ENCODE measurements at regions not wholly inside any gene's neighbourhood (a gene's known extent, or its start where the extent isn't known, plus 50 kb on each side); places are given as distances from the start of the nearest gene placed in this dataset.
A peak's percentile ranks its signal among the peaks of the same experiment; 100 is the strongest.

DNA sequence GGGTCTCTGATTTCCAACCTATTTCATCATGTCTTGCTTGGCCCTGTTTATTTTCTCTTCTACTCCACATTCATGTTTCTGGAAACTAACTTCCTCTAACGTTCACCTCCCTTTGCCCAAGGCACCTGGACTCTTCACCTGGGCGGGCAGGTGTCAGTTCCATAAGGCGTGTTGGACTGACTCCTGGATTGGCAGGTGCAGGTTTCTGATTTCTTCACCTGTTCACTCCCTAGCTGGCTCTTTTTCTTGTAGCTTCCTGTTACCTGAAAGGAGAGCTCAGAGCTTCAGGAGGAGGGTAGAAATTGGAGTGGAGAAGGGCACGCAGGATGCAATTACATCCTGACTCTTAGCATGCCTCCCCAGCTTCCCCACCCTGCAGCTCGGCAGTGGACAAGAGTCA, 350.8 kb upstream of the KLF3 start:
- DNase-seq (ENCODE audit: low read depth): no peak

DNA sequence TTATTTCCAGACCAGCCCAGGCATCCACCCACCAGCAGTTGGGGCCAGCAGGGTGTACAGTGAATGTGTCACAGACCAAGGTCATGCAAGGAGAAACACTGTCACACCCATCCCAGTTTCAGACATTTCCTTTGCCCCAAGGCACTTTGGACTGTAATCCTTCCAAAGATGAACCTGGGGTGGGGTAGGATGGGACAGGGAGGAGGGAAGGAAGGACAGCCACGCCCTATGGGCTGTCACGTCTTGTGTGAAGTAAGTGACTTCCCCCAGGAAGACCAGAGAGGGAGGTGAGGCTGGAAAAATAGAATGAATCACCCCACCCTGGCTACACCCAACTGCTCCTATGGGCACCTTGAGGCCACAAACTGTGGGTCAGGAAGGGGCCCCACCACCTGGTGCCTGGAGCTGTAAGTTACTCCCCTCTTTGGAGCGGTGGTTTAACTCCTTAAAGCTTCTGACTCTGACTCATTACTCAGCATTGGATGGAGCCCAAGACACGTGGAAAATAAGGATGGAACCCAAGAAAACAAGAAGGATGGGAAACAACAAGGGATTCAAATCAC, 349.9 kb upstream of the KLF3 start:
- no peak for DNase-seq (ENCODE audit: low read depth)

DNA sequence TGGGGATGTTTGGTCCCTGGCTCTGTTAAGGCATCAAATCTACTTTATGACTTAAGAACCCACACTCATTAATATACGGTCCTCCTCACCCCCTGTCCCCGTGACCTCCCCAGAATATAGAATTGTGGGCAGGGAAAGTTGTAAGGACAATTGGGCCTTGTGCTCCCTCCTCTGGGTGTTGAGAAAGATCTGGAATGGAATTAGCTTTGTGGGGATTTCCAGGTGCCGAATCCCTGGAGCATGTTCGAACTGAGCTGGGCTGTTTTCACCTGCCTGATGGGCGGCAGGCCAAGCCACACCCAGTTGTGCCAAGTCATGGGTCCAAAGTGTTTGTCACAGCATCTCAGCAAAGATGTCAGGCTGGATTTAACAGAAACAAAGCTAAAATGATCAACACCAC, 349.3 kb upstream of the KLF3 start:
- no peak for DNase-seq (ENCODE audit: low read depth)

DNA sequence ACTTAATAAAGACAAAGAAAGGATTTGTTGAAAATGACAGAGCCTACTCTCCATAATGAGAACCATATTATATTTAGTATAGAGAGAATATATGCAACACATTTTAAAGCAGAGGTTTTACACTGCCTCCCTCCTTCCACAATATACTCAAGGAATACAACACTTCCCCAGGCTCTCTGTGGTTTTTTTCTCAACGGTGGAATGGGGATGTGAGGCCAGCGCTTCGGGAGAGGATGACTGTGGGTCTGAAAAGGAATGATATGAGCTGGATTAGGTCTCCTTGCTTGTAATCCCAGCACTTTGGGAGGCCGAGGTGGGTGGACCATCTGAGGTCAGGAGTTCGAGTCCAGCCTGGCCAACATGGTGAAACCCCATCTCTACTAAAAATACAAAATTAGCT, 348.7 kb upstream of the KLF3 start:
- no peak for DNase-seq (ENCODE audit: low read depth)

DNA sequence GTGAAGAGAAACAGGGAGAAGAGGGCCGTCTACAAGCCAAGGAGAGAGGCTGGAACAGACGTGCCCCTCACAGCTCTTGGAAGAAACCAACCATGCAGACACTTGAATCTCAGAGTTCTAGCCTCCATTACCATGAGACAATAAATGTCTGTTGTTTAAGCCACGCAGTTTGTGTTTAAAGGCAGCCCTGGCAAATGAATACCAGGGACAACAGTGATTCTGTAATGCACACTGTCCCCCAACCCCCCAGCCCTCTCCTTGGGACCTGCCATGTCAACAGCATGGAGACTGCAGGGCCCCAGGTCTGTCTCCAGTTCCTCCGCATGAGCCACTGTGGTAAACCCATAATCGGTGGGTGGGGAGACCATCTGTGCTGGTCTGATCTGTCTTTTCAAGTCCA, 348.0 kb upstream of the KLF3 start:
- DNase-seq (ENCODE audit: low read depth): no peak

DNA sequence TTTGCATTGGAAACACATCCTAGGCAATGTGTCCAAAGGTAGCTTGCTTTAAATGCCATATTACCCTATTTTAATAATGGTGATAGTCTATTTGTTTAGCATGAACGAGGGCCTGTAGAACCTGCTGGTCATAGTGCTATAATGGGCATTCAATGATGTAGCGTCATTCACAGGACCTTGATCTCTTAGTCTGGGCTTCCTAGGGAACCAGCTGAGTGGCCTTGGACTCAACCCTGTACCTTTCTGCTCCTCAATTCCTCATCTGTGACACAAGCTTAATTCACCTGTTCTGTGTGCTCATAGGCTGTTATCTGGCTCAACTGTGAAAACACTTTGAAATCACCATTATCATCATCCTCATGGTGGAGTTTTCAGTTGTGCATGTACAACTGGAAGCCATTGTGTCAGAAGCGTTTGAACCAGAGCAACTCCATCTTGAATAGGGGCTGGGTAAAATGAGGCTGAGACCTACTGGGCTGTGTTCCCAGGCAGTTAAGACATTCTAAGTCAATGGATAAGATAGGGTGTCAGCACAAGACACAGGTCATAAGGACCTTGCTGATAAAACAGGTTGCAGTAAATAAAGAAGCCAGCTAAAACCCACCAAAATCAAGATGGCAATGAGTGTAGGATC, 346.8 kb upstream of the KLF3 start:
- no peak for DNase-seq (ENCODE audit: low read depth)

DNA sequence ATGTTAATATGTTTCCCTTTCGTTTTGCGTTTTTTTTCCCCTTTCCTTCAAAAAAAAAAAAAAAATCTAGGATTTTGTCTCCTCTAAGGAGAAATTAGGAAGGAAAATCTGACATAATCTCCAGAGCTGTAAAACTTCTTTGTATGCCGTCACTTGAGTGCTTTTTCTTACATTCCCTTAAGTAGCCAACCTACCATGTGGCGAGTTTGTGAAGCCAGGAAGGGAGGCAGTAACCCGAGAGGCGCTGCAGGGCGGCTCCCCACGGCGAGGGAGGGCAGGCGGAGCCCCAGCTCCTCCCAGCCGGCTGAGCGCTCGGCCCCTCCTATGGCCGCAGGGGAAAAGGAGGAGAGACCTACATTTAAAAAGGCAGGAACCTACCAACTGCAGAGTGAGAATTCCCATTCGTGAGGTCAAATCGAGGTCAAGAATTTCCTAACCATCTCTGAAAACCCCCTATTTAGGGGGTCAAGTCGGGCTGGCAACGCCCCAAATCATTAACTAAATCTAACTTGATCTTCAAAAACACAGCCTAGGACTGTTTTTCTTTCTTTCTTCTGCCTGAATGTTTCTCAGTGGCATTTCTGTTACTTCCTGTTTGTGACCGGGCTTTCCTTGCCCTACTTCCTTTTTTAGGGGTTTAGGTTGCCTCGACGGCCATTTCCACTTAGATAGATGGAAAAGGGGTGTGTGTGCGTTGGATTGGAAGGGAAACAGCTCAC, 345.1 kb upstream of the KLF3 start:
- DNase-seq (ENCODE audit: low read depth): no peak

DNA sequence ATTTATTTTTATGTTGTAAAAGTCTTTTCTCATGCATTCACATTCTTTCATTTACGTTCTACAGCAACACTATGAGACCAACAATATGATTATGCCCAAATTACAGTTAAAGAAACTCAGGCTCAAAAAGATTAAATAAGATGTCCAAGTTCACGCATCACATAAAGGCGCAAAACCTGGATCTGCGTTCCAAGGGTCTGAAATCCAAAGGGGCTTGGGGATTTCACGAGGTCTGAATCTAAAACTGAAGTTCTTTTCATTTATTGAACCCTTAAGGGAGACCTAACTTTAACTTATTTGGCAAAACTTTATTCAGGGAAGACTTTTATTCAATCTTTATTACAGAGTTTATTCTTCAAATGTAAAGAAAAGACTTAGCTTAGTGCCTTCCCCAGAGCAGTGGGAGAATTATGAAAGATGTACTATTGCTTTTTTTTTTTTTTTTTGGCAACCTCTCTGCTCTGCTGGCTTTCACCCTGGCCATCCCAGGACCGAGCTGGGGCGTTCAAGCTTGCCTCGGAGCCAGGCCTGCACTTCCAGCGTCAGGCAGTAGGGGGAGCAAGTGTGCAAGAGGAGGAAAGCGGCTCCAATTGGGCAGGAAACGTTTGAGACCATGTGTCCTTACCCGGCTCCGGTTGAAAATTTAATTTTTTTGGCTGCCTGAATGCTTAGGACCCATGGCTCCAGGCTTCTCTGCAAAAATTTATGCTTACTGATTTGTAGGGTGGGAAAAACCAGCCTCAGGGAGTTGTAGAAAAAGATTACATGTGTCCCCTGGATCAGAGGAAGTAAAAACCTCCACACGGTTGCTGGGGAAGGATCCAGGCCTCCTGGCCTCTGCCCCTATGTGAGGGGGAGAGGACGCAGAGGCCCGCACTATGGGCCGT, 344.3 kb upstream of the KLF3 start:
- DNase-seq (ENCODE audit: low read depth): peak; percentile 84

DNA sequence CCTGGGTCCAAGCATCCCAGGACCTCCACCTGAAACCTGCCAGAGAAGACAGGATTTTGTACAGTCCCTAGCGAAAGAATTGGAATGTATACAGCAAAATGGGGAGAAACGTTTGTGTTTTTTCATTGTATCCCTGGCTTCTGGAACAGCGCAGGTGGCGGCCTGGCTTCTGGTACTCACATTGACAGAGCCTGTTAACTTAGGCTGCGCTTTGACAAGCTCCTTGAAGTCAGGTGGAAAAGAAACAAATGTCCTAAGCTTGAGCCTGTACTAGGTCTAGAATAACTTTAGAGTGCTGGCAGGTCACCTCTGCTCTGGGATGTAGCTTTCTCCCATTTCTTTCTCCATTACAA, 343.7 kb upstream of the KLF3 start:
- no peak for DNase-seq (ENCODE audit: low read depth)

DNA sequence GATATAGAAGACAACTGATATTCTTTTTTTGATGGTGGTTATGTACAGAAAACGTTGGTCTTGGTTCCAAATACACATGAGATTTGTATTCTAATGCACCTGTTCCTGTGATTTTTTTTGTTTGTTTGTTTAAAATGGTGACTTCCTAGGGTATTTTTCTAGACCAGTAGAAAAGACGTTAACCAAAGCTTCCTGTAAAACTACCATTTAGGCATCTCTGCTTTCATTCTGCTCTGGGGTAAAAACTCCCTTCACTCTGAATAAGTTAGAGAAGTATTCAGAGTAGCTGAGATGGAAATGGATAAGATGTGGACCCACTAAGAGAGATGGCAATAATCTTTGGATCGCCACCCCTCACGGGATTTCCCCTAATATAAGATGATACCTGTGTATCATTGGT, 343.2 kb upstream of the KLF3 start:
- DNase-seq (ENCODE audit: low read depth): no peak

DNA sequence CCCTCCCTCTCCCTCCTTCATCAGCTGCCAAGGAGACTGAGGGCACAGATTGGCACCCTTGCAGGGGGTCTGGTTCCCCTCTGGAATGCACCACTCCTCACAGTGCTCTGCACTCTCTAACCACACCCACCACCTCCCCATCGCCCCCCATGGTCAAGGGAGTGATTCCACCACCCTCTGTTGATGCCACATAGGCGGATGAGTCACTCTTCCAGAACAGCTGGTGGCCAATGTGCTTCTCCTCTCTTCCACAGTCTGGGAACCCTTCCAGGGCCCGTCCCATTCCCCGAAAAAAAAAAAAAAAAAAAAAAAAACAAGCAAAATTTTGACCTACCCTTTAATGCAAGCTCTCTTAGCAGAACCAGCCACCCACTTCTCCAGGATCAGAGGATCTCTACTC, 341.3 kb upstream of the KLF3 start:
- no peak for DNase-seq (ENCODE audit: low read depth)

DNA sequence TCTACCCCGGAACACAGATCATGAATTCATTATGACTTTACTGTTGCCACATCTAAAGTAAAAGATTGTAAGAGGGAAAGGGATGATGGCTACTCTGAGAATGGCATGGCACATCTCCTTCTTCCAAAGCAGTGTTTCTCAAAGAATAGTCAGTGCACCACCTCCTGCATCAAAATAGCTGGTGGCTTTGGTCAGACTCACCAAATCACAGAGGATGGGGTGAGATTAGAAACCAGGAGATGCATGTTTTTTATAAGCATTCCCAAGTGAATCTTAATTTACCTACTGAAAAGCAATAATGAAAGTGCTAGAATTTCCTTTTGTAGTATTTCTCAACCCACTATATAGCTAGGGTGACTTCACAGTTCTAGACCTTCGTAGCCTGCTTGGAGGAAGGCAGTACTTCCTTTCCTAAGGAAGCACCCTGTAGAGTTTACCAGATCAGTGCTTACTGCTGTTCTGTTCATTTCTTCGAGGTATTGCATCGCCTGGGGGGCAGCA, 340.8 kb upstream of the KLF3 start:
- no peak for DNase-seq (ENCODE audit: low read depth)

DNA sequence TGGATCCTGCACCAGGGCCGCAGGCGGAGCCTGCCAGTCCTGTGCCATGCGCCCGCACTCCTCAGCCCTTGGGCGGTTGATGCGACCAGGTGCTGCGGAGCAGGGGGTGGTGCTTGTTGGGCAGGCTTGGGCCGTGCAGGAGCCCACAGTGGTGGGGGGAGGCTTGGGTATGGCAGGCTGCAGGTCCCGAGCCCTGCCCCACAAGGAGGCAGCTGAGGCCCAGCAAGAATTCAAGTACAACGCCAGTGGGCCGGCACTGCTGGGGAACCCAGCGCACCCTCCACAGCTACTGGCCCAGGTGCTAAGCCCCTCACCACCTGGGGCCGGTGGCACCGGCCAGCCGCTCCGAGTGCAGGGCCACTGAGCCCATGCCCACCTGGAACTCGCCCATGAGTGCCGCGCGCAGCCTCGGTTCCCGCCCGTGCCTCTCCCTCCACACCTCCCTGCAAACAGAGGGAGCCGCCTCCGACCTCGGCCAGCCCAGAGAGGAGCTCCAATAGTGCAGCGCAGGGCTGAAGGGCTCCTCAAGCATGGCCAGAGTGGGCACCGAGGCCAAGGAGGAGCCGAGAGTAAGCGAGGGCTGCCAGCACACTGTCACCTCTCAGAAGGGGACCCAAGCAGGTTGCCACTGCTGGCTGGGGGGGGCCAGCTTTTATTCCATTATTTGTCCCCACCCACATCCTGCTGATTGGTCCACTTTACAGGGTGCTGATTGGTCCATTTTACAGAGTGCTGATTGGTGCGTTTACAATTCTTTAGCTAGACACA, 339.0 kb upstream of the KLF3 start:
- DNase-seq (ENCODE audit: low read depth): no peak

DNA sequence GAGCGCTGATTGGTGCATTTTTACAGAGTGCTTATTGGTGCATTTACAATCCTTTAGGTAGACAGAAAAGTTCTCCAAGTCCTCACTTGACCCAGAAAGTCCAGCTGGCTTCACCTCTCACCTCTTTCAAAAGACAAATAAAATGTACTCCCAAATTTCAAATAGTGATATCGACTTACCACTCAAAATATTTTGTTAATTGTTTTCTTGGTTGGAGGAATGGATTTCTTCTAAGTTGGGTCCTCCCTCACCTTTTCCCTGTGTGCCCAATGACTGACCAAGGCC, 338.4 kb upstream of the KLF3 start:
- DNase-seq (ENCODE audit: low read depth): no peak

DNA sequence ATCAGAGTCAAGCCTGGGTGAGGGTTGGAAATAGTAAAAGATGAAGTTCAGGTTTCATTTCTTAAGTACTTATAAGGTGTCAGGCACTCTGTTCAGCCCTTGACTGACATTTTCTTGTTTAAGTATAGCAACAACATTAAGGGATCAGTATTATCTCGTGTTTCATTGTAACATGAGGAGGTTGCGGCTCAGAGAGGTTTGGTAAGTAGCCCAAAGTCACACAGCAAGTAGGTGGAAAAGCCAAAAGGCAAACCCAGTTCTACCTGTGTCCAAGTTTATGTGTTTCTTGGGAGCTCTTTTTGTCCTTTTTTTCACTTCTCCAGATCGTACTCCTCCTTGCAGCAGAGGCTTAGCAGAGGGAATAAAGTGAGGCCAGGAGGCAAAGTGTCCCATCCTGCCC, 337.5 kb upstream of the KLF3 start:
- no peak for DNase-seq (ENCODE audit: low read depth)

DNA sequence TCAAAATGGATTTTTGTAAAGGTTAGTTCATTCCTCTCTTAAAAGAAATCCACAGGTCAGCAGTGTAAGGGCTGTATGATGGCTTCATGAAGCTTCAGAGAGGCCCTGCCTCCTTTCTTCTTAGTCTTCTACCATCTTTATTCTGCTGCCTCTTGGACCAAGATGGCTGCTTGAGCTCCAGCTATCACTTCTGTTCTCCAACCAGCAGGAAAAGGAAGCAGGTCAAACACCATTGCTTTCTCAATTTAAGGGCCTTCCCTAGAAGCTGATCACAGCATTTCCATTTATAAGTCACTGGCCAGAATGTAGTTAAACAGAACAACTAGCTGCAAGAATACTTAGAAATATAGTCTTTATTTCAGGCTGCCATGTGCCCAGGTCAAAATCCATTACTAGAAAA, 336.8 kb upstream of the KLF3 start:
- no peak for DNase-seq (ENCODE audit: low read depth)

DNA sequence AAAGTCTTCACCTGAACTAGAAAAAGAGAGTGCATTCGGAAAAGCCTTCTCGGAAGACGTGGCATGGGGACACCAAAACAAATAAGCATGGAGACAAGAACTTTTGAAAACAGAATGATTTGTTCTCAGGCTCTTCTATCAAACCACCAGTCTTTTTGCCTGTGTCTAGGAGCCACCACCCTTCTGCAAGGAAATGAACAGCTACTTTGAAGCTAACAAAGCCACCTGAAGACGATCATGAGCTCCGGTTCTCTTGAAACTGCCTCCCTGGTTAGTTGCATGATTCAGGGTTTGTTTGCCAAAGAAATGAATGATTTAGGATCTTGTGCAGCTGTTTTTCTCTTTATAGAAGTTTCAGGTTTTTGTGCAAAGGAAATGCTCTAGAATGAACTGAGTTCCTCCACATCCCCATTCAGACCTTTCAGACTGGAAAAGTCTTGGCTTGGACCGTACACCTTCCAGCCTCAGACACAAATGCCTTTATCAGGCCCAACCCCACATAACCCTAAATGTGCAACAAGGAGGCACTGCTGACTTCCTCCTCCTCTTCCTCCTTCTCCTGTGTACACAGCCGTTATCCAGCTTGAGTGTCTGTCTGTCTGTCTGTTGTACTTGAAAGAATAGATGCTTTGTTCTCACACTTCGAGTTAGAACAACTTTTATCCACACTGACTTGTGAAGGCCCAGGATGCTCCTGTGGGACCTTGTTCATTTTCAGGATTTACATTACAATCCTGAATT, 334.8 kb upstream of the KLF3 start:
- DNase-seq (ENCODE audit: low read depth): no peak

DNA sequence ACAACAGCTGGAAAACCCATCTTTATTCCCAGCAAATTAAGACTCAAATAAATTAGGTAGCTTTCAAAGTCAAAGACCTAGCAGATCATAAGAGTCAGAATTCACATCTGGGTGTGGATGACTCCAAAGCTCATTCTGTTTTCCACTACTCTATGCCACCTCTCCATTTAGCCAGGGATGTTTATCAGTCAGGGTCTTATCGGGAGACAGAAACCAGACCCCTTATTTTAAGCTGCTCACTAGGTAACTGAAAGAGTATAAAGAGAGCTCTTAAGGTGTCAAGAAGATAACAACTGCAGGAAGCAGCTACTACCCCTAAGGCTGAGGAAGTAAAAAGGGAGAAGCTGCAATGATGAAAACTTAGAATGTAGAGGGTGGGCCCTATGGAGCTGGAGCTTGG, 333.7 kb upstream of the KLF3 start:
- no peak for DNase-seq (ENCODE audit: low read depth)

DNA sequence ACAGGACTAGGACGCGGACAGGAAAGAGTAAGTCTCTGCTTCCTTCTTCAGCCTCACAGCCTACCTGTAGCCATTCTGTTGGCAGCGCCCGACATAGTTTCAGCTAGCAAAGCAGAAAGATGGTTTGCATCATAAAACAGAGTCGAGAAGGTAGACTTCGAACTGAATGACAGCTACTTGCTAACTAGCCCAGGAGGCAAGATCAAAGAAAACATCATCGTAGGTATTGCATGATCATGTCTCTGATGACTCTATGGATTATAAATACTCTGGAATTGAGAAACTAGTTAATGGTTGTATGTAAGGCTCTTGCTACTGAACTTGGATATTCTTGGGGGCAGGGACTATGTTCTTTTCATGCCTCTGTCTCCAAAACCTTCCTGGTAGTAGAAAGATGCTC, 333.1 kb upstream of the KLF3 start:
- DNase-seq (ENCODE audit: low read depth): no peak

DNA sequence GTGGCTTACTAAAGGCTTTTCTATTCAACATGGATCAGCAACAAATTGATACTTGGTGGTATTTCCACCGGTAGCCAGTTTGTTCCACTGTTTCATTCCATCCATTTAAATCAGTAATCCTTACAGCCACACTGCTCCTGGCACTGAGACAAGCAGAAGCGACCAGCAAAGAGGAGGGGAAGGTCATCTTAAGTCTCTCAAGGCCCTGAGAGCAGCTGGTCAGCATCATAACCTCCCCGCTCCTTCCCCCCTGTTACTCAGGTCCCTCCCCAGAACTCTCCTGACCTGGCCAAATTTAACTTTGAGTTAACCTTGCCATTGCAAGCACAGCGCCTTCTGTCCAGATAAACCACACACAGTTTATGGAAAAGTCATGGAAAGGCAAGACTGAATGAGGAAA, 331.3 kb upstream of the KLF3 start:
- no peak for DNase-seq (ENCODE audit: low read depth)

DNA sequence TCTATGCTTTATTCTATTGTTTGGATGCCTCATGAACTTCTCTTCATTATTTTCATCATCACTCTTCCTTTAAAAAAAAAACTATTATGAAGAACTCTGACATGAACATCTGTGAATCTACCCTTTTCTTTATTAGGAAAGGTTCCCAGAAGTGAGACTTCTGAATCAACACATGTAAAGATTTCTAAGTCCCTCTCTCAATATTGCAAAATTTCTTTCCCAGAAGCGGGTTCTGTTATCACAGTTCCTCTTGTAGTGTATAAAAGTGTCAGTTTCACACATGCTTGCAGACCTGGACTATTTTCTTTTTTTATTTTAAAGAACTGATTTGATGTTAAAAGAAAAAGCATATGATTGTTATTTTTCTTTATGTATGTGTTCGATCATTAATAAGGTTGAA, 330.8 kb upstream of the KLF3 start:
- DNase-seq (ENCODE audit: low read depth): no peak

DNA sequence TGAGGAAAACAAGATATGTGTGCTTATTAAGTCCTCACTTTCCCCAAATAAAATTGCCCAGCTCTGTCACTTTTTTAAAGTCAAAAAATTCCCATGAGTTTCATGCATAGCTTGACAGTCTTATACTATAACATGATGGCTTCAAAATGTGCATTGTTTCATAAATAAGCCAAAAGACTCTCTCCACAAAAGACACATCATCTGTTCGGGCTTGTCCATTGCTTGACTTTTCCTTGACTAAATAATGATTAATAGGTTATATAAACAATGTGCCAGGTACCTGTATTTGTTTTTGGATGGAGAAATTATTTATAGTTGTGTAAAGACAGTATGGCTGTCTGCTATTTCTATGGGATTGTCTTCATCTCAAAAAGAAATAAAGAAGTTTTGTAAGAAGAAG, 329.2 kb upstream of the KLF3 start:
- no peak for DNase-seq (ENCODE audit: low read depth)

All from stimulated activated CD8-positive, alpha-beta memory T cell treated with anti-CD3 and anti-CD28 coated beads, Interleukin-12 subunit alpha, Interleukin-12 subunit beta, amount 100 ng/mL, for 1 hour (primary cell).